NCI-H1436 treated with DMSO at 0.1 percent for 48 hours (cell line): ENCODE measurements at regions not wholly inside any gene's neighbourhood (a gene's known extent, or its start where the extent isn't known, plus 50 kb on each side); places are given as distances from the start of the nearest gene placed in this dataset.

Experiments
- DNase-seq: peaks from one replicate; lab custom pipeline; 2025; lab: John Stamatoyannopoulos, UW

DNA sequence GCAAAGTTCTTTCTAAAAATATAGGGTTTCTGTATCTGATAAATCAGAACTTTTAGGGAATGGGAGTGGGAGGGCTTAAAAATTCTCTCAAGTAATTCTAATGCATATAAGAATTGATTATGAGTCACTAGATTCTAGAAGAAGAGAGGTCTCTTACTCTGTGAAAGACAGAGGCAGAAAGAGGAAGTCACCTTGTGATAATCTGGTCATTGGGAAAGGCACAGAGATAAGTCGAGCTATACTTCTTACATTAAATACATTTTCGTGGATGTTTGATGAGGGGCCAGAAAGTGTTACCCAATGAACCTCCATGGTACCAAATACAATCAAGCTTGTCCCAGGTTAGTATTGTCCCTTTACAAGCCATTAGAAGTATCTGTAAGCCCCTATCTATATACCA, 134.4 kb downstream of the MAD2L1 start:
- DNase-seq: no peak

DNA sequence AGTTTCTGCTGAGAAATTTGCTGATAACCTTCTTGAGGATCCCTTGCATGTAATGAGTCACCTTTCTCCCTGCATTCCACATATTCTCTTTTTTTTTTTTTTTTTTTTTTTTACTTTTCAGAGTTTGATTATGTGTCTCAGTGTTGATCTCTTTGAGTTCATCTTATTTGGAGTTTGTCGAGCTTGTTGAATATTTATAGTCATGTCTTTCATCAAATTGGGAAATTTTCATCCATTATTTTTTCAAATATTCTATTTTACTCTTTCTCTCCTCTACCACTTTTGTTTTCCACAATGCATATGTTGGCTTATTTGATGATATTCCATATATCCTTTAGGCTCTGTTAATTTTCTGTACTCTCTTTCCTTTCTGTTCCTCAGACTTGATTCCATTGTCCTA, 136.1 kb downstream of the MAD2L1 start:
- DNase-seq: no peak

DNA sequence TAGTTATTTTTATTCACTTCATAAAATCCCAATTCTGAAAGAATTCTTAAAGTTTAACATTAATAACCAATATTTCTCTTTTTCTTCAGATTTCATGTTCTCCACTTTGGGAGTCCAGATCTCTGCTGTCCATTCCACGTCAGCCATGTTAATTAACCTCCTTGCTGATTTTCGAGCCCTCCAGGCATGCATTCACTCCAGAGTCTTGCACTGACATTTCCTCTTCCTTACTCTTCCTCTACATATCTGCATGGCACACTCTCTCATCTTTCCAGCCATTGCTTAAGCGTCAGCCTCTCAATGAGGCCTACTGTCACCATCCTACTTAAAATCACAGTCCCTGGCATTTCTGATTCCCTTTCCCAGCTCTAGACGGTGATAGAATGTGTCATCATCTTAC, 144.8 kb downstream of the MAD2L1 start:
- no peak for DNase-seq

DNA sequence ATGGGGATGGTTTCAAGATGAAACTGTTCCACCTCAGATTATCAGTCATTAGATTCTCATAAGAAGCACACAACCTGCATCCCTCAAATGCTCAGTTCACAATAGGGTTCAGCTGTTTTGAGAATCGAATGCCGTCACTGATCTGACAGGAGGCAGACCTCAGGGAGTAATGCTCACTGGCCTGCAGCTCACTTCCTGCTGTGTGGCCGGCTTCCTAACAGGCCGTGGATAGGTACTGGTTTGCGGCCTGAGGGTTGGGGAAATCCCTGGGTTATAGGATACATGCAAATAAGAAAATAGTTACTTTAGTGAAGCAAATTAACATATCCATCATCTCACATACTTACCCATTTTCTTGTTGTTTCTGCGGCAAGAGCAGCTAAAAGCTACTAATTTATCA, 160.4 kb downstream of the MAD2L1 start:
- no peak for DNase-seq

DNA sequence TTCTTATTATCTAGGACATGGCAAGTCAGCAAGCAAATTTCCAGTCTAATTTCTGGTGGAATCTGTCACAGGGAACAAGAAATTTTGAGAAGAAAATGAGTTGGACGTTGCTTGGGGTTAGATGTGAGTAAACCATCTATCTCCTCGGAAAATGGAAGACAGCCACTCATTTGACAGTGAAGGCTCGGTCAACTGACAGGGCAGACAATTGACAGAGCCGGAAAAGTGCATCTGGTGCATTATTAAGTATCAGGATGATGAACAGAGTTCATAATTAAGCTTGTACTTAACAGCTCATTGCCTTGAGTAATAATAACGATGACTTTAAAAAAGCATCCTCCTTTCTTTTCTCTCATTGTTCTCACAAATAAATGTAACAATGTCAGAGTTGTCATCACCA, 168.4 kb downstream of the MAD2L1 start:
- no peak for DNase-seq

DNA sequence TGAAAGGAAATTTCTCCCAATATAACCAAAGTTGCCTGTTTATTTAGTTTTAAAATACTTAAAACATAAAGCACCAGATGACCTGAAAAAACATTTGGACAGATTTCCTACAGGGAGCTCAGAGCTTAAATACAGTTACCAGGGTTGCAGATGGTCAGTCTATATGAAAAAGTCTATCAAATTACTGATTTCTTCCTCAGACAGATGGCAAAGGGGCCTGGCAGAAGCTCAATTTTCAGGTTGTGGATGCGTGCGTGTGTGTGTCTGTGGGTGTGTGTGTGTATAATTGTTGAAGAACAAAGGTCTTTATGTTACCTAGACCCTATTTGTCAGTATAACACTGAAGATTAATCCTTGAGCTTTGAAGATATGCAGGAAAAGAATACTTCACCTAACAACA, 169.4 kb downstream of the MAD2L1 start:
- DNase-seq: no peak

DNA sequence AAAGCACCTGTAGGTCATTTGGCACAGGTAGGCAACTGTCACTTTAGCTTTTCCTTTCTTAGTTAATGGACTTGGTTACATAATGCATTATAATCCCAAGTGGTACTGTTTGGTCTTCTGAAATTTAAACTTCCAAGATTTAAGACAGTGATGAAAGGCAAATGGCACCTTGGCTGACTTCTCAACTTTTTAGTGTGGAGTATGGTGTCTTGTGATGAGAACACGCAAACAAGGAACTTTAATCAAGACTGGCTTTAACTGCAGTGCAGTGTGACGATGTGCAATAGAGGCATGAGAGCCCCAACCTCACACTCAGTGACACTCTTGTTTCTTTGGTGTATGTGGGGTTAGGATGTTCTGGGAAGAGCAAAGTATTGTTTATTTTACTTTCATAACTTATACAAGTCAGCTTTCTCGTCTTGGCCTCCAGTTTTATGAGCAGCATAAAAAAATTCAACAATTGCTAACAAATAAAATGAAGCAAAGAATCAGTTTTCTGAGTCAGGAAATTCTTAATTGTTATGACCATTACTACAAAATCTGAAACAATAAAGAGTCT, 171.9 kb downstream of the MAD2L1 start:
- no peak for DNase-seq

DNA sequence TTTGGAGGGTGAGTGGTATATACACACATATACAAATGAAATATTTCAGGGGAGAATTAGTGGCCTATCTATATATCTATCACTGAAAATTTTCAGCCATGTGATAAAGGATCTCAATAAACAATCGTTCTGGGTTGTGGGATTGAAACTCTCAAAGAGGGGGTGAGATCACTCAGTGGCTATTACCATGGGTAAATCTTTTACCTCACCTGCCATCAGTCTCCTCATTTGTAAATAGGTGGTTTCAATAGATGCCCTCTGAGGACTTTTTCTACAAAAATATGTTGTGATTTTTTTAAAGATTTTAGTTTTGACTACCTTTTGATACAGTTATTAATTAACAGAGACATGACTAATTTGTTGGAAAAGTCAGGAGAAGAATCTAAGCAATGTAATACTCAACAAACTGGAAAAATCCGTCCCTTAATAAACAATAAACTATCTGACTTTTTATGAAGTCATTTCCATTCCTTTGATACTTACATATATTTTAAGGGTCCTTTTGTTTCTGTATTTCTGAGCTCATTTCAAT, 192.8 kb downstream of the MAD2L1 start:
- no peak for DNase-seq

DNA sequence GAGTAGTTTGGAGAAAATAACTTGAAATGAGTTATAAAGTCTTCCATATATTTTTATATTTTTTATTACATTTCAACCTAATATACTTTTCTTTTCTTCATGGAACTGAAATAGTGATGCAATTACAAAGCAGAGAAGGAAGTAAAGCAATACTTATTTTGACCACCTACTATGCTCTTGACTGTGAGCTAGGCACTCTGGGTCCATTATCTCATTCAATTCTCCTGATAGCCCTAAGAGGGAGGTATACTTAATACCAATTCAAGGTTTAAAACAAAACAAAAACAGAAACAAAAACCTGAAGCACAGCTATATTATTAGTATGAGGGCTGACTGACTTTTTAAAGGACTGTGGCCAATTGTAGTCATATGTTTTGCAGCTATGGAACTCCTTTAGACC, 193.5 kb downstream of the MAD2L1 start:
- DNase-seq: no peak

DNA sequence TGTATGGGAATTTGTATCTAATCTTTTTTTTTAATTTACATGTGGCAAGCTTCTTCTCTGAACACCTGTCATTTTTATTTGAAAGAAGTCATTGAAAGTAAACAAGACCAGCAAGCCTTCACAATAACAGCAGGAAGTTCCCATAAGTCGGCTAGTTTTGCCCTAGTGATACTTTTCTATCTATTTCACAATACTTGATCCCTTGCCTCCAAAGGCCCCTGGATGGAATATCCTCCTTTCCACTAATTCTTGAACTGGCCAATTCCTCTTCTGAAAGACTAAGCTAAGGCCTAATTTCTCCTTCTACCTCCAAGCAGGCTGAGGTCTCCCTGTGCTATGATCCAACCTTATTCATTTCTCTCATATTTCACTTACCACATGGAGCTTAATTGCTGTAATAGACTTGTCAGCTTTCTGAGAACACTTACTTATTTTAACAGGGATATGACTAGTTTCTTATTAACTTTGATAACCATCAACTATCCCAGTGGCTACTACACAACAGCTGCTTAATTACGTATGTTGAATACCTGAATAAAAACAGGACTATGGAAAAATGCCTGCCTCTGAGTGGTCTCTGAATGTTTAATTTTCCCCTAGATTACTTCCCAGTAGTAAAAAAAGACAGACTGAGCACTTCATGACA, 194.2 kb downstream of the MAD2L1 start:
- no peak for DNase-seq

DNA sequence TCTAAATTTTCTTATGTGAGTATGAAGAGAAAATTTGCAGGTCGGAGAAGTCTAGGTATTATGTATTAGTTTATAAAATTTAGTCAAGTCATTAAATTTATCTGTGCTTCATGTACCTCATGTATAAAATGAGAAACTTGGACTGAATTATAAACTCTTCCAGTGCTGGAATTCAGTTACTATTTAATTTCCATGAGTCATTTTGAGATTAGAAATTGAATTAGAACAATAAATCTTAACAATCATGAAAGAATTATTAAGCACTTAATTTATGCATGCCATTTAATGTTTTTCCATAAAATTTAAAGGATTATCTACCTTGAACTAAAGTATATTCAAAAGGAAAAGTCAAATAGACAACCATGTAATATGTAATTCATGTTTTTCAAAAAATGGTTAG, 195.8 kb downstream of the MAD2L1 start:
- DNase-seq: no peak

DNA sequence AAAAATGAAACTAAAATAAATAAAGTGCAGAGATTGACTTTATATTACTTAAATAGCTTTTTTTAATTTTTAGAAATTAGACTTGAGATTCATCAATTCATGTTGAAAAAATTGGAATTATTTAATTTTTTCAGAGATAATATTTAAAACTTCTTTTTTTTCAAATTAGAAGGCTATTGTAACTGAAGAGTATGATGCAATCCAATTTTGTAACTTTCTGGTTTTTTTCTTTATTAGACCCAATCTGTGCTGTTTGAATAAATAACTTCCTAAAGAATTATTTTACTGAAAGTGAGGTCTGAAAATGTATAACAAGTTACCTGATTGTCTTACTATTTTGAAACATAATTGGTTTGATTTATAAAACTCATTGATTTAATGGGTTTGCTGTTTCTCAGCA, 200.9 kb downstream of the MAD2L1 start:
- no peak for DNase-seq

DNA sequence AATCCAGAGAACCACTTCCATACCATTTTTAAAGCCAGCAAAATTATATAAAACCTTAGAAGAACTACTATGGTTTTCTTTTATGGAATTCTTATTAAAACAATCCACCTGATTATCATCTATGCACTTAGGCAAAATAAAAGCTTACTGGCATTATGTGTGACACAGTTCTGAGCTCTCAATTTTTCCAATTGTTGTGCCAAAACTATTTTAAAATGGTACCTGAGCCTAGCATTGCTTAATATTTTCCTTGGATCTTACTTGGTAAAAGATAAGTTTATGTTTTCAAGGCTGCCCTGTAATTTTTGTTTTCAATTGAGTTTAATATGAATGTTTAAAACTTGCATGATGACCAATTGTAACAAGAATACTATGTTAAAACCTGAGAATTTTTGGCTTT, 201.3 kb downstream of the MAD2L1 start:
- DNase-seq: no peak

DNA sequence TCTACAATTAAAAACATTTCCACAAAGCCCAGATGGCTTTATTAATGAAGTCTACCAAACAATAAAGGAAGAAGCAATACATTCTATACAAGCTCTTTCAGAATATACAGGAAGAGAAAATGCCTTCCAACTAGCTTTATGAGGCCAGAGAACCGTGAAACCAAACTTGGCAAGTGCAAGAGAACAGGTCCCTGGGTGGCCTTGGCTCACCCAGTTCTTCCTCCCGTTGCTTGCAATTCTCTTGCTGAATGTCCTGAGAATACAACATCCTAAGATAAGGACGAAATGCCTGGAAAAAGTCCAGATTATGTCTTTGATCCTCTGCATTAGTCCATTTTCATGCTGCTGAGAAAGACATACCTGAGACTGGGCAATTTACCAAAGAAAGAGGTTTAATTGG, 204.9 kb downstream of the MAD2L1 start:
- no peak for DNase-seq

DNA sequence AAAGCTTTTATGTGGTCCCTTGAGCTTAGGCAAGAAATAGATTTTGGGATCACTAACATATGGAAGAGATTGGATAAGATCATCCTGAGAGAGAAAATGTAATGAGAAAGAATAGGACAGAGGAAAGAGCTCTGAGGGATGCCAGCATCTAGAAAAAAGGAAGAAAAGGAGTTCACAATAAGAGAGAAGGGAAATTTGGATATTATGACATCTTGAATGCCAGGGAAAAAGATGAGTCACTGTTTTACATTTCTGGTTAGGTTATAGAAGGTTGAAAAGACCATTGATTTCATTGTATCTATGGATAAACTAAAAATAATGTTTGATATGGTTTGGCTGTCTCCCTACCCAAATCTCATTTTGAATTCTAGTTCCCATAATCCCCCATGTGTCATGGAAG, 208.5 kb downstream of the MAD2L1 start:
- DNase-seq: no peak

DNA sequence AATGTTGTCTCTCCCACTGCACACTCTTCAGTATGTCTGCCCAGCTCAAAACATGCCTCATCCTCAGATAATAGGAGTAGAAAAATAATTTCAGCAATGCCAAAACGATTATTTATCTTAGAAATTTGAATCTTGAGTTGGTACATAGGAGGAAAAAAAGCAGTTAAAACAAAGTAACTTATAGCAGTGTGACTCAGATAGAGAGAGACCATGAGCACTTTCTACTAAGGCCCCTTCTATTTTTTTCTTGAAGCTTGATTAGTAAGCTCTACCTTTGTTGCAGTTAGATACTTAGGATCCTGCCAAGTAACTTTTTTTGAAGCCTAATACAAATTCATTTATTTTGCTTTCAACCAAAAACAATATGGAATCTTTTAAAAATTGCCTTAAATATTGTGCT, 212.3 kb downstream of the MAD2L1 start:
- DNase-seq: no peak

DNA sequence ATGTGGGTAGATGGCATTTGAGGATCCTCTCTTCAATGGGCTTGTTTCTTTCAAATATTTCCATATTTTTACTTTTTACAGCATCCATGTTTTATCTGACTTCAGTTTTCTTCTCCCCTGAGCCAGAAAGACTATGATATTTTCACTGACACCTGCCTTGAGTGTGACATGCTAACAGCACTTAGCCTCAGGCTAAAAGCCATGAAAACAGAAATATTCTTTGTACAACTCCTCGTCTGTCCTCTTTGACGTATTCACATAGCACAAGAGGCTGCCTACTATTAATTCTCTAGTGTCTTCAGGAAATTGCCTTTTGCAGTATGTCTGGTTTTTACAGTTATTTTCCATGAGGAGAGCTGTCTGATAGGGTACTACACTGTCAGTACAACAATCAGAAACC, 215.0 kb downstream of the MAD2L1 start:
- no peak for DNase-seq

DNA sequence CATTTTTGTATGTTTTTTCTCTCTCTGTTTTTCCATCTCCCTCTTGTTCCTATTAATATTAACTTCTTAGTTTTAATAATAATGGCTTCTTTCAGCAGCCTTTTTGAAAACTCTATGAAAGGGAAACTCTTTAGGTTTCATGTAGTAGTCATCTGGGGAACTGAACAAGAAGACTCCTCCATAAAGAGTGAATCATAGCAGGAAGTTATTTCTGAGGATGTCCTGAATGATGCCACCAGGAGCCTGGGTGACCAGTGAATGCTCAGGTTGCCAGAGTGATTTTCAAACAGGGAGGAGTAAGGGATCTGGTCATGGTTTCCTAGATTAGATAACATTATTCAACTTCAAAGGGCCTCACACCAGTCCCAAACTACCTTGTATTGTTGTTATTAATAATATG, 212.8 kb upstream of the PDE5A start:
- no peak for DNase-seq

DNA sequence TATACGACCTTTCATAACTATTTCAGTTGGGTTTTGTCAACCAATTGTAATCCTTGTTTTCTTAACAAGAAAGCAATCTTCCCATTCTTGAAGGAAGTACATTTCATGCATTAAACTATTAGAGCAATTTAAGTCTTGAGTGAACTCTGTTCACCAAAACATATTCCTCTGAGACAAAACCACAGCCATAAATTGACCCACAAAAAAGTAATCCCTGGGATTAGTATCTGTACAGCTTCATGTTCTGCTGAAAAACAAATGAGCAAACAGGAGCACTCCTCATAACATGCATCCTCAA, 207.0 kb upstream of the PDE5A start:
- DNase-seq: no peak

DNA sequence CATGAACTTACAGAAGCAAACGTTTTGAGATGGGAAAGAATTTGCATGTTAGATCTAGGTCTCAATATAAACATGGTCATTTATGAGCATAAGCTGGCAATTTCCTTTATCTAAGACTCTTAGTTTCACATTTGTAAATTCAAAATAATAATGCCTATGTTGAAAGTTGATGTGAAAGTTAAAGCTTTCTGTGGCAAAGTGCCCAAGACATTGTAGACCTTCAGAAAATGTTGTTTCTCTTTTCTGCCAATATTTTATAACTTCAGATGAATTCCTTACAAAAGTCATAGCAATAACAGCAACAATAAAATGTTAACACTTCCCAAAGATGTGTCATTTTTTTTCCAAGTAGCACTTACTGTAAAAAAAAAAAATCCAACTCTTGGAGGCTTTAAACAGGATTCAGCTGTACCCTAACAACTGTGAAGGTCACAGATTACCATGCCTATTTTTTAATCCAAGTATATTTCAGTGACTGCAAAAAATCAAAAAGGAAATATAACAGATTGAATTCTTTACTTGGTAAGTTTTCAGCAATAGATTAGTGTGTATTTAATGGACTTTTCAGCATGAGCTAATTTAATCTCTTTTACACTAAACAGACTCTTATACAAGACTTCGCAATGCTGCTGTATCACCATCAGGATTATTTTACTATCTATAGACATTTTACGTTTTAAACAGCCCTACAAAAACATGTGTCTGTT, 206.5 kb upstream of the PDE5A start:
- DNase-seq: no peak

DNA sequence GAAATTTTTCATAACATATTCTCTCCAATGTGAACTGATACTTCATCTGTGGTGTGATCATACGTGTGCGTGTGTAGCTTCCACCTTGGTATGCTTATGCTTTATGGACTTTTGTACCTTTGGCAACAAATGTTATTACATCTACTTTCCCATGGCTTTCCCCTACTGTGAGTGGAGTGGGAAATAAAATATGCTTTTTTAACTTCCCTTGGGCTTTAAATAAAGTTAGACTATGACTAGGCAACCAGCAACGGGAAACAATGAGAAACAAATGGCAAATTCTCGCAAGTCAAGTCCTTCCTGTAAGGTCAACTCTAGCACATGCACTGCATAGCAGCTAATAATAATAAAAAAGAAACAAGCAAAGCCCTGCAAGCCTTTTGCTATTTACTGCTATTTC, 205.0 kb upstream of the PDE5A start:
- DNase-seq: no peak

DNA sequence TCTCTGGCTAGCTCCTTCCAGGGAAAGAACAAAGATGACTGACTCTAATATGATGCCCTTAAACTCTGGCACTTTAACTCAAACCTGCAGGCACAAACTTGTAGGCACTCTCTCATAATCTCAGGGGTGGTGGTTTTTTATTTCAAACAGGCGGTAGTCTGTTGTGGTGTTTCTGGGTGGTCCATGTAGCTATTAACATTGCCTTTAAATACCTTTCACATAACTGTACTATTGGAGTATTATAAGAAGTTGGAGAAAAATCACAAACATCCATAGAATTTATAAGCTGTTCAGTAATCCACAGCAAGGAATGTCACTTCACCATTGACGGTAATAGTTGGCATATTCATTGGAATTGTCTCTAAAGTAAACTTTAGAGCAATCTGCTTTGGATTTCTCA, 204.2 kb upstream of the PDE5A start:
- DNase-seq: no peak

DNA sequence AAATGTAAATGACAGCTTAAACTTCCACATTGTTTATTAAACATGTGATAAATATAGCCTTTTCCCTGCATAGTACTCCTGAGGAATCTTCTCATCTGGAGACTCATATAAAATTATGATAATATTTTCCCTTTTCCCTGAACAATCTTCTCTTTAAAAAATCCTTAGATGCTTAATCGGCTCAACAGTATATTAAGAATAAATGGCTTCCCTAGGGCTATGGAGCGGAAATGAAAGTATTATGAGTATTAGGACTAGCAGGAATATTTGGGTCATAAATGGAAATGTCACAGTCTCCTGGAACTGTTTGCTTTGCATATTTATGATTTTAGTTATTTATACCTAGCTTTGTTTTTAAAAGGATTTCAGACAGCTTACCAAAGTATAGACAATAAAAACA, 200.7 kb upstream of the PDE5A start:
- DNase-seq: no peak

DNA sequence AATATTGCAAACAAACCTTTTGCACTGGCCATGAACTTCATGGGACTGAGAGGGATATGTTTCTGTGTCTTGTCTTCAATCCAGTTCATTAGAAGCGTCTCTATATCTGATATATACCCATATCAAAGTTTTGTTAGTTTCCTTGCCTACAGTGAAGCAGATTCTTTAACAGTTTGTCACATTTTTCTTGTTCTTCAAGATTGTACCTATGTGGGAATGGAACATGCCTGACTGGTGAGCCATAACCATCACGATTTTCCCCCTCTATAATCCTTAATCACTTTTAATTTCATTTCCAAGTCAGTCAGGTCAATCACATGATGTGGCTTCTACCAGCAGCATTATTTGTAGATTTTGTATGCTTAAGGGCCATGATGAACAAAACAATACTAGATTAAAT, 197.1 kb upstream of the PDE5A start:
- DNase-seq: no peak
